GM21723 (cell line): ENCODE measurements at regions not wholly inside any gene's neighbourhood (a gene's known extent, or its start where the extent isn't known, plus 50 kb on each side); places are given as distances from the start of the nearest gene placed in this dataset.

Experiments used
- ATAC-seq: cut with Tn5 transposase; IDR thresholded peaks from one replicate; pipeline ENCODE4 v1.9.1; 2021; ENCODE audit warnings: mild to moderate bottlenecking, moderate library complexity; ENCODE audit not compliant: unreplicated experiment

DNA sequence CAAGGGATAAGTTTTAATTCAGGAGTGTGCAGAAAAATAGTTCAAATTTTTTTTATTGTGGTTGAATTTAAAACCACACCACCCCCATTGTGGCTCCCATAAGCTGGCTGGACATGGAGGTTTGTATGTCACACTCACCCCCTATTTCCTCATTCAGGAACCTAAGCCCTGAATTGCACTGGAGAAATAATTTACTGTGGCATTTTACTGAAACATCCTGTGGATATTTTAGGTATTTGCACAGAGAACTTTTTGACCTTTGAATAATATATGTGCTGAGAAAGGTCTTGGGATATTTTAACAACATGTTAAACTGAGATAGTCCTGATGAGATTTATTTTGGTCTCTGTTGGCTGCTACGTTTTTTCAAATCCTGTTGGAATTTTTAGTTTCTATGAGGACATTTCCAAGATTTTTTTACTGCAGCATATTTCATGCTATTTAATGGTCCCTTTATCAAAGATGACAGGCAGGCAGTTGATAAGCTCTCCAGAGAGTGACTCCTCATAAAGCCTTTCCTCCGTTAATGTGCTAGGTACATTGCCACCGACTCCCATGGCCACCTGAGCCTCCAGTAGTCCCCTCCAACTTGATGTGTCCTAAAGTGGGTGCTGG, 51.2 kb upstream of the PALM2AKAP2 start:
- no peak for ATAC-seq

DNA sequence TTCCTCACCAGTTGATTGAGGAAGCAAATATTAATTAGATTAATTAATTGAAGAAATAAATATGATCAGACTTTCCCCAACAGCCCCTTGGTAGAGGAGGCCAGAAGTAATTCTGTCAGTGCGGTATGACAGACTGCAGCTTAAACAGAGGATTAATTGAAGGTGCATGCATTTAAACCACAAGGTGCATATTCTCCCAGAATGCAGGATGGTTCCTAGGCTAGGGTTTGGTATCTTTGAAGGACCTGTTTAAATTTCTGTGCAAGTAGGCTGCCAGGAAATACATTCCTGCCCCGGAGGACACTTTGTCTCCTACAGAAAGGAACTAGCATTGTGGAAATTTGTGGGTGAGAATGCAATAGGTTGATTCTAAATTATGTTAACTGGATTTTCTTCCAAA, 50.5 kb upstream of the PALM2AKAP2 start:
- no peak for ATAC-seq
